MM.1S (cell line): ENCODE measurements at regions not wholly inside any gene's neighbourhood (a gene's known extent, or its start where the extent isn't known, plus 50 kb on each side); places are given as distances from the start of the nearest gene placed in this dataset.

Experiments
- DNase-seq: peaks from one replicate; pipeline ENCODE4 v3.0.0-alpha.2; 2015
- H2AFZ ChIP-seq: fragments of 300-600 bp; sonication (generic); 2 replicates; pipeline ENCODE4 v1.6.0; 2016; ENCODE audit warnings: antibody characterized with exemption, low read length
- H3F3A ChIP-seq: fragments of 300-600 bp; sonication (generic); 2 replicates; pipeline ENCODE4 v1.6.1; 2016; ENCODE audit warnings: mild to moderate bottlenecking, antibody characterized with exemption, low read length, moderate library complexity, mixed read lengths; ENCODE audit not compliant: insufficient read depth
- H3K27ac ChIP-seq: fragments of 300-600 bp; sonication (generic); 2 replicates; pipeline ENCODE4 v1.5.1; 2016; ENCODE audit warnings: mild to moderate bottlenecking, low read length
- H3K27me3 ChIP-seq: fragments of 300-600 bp; sonication (generic); replicated peaks from 2 replicates; pipeline ENCODE4 v1.6.0; 2016; ENCODE audit warnings: low read length; ENCODE audit not compliant: insufficient read depth
- H3K36me3 ChIP-seq: fragments of 300-600 bp; sonication (generic); replicated peaks from 2 replicates; pipeline ENCODE4 v1.6.1; 2016; ENCODE audit warnings: mild to moderate bottlenecking, low read length, mixed read lengths; ENCODE audit not compliant: insufficient read depth
- H3K4me1 ChIP-seq: fragments of 300-600 bp; sonication (generic); 2 replicates; pipeline ENCODE4 v1.6.1; 2016; ENCODE audit warnings: low read length, mixed read lengths
- H3K4me2 ChIP-seq: fragments of 300-600 bp; sonication (generic); 2 replicates; pipeline ENCODE4 v1.6.0; 2016; ENCODE audit warnings: low read depth, low read length
- H3K4me3 ChIP-seq: fragments of 300-600 bp; sonication (generic); 2 replicates; pipeline ENCODE4 v1.5.1; 2016; ENCODE audit warnings: low read length, mixed read lengths
- H3K79me2 ChIP-seq: fragments of 300-600 bp; sonication (generic); 2 replicates; pipeline ENCODE4 v1.6.1; 2016; ENCODE audit warnings: mixed run types, low read length, mixed read lengths
- H3K9ac ChIP-seq: fragments of 300-600 bp; sonication (generic); 2 replicates; pipeline ENCODE4 v1.6.1; 2016; ENCODE audit warnings: low read length, mixed read lengths
- H3K9me2 ChIP-seq: fragments of 300-600 bp; sonication (generic); replicated peaks from 2 replicates; pipeline ENCODE4 v1.6.1; 2016; ENCODE audit warnings: mild to moderate bottlenecking, low read length, mixed read lengths; ENCODE audit not compliant: insufficient read depth
- H3K9me3 ChIP-seq: fragments of 300-600 bp; sonication (generic); replicated peaks from 2 replicates; pipeline ENCODE4 v1.6.1; 2016; ENCODE audit warnings: mild to moderate bottlenecking, low read length, mixed read lengths; ENCODE audit not compliant: insufficient read depth
- H4K20me1 ChIP-seq: fragments of 300-600 bp; sonication (generic); 2 replicates; pipeline ENCODE4 v1.6.1; 2016; ENCODE audit warnings: mild to moderate bottlenecking, low read length, moderate library complexity, mixed read lengths; ENCODE audit not compliant: insufficient read depth
- EZH2 ChIP-seq: fragments of 300-600 bp; sonication (generic); optimal IDR thresholded peaks from 2 replicates; pipeline ENCODE3; 2017; ENCODE audit warnings: low read depth, mild to moderate bottlenecking, antibody characterized with exemption, low read length, mixed read lengths
- EZH2phosphoT487 ChIP-seq: fragments of 300-600 bp; sonication (generic); IDR thresholded peaks from 2 replicates; pipeline ENCODE4 v1.6.1; 2018; ENCODE audit warnings: antibody characterized with exemption, low read length
- TF ChIP-seq, protein P1 (sequence below): fragments of 300-600 bp; sonication (generic); IDR thresholded peaks from 2 replicates; pipeline ENCODE4 v1.5.1; 2016; ENCODE audit warnings: antibody characterized with exemption, low read length, mixed read lengths

DNA sequence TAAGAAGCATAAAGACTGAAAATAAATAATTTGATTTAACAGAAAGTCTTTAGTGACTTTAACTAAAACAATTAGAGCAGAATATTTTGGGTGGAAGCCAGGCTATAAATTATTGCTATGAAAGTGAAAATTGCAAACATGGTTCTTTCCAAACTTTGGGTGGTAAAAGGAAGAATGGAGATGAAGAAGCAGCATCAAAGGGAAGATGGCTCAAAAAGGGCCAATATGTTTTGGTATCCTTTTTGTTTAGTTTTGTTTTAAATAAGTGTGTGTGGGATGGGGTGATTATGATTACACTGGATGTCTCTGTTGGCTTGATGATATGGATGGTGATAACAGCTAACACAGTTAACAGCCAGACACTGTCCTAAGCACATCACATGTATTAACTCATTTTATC lies 153.7 kb downstream of the CYB561 start:
- H3K79me2 ChIP-seq, result no peaks in the 10 kb centered on the region
- H3K36me3 ChIP-seq, result no peaks in the 10 kb centered on the region
- H3K9ac ChIP-seq, result no peak overlapping the region
- no peaks in the 10 kb centered on the region for H3K9me3 ChIP-seq
- no peak overlapping the region for H3K4me2 ChIP-seq
- no peaks in the 10 kb centered on the region for H4K20me1 ChIP-seq
- H2AFZ ChIP-seq, result no peak overlapping the region
- no peak overlapping the region for H3K4me3 ChIP-seq
- H3K4me1 ChIP-seq, result peaks cover 14% of the 10 kb centered on the region
- no peaks in the 10 kb centered on the region; the same call in 1 of the 2 replicates for H3F3A ChIP-seq
- TF ChIP-seq EZH2phosphoT487 (no peak), EZH2 (no peak)
- TF ChIP-seq, protein P1, sequence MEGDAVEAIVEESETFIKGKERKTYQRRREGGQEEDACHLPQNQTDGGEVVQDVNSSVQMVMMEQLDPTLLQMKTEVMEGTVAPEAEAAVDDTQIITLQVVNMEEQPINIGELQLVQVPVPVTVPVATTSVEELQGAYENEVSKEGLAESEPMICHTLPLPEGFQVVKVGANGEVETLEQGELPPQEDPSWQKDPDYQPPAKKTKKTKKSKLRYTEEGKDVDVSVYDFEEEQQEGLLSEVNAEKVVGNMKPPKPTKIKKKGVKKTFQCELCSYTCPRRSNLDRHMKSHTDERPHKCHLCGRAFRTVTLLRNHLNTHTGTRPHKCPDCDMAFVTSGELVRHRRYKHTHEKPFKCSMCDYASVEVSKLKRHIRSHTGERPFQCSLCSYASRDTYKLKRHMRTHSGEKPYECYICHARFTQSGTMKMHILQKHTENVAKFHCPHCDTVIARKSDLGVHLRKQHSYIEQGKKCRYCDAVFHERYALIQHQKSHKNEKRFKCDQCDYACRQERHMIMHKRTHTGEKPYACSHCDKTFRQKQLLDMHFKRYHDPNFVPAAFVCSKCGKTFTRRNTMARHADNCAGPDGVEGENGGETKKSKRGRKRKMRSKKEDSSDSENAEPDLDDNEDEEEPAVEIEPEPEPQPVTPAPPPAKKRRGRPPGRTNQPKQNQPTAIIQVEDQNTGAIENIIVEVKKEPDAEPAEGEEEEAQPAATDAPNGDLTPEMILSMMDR, result no peak
- H3K27me3 ChIP-seq, result no peaks in the 10 kb centered on the region
- no peak for DNase-seq
- no peak overlapping the region for H3K27ac ChIP-seq
- H3K9me2 ChIP-seq, result no peaks in the 10 kb centered on the region

DNA sequence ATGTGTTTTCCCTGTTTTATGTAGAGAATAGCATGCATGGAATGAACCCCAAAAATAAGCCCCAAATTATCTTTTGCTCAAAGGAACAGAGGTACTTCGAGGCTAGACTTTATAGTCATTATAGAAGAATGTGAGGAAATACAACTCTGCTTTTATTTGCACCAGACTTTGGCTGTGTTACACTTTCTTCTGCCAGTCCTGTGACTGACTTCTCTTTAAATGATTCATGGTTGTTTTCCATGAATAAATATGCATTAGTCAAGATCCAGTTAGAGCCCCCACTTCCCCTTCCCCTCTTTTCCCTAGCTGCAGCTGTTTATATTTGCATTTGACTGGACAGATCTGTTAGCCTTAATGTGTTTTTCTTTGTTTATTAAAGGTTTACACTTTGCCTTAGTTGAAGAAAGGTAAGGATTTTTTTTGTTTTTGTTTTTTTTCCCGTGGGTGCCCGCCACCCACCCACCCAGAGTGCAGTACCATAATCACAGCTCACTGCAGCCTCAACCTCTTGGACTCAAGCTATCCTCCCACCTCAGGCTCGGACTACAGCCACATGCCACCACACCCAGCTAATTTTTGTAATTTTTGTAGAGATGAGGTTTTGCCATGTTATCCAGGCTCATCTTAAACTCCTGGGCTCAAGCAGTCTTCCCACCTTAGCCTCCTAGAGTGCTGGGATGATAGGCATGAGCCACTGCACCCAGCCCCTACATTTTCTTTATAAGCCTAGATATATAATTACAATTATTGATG lies 152.6 kb downstream of the CYB561 start:
- no peaks in the 10 kb centered on the region; the same call in 1 of the 2 replicates for H3F3A ChIP-seq
- H3K4me1 ChIP-seq, result peaks cover 14% of the 10 kb centered on the region
- H4K20me1 ChIP-seq, result no peaks in the 10 kb centered on the region
- H3K9me2 ChIP-seq, result no peaks in the 10 kb centered on the region
- no peaks in the 10 kb centered on the region for H3K9me3 ChIP-seq
- H3K27me3 ChIP-seq, result no peaks in the 10 kb centered on the region
- DNase-seq, result no peak
- H3K36me3 ChIP-seq, result no peaks in the 10 kb centered on the region
- H2AFZ ChIP-seq, result no peak overlapping the region
- TF ChIP-seq, protein P1, result no peak
- no peak for TF ChIP-seq EZH2phosphoT487
- no peak for TF ChIP-seq EZH2
- H3K4me2 ChIP-seq, result no peak overlapping the region
- H3K4me3 ChIP-seq, result no peak overlapping the region
- no peaks in the 10 kb centered on the region for H3K79me2 ChIP-seq
- no peak overlapping the region for H3K27ac ChIP-seq
- H3K9ac ChIP-seq, result no peak overlapping the region

DNA sequence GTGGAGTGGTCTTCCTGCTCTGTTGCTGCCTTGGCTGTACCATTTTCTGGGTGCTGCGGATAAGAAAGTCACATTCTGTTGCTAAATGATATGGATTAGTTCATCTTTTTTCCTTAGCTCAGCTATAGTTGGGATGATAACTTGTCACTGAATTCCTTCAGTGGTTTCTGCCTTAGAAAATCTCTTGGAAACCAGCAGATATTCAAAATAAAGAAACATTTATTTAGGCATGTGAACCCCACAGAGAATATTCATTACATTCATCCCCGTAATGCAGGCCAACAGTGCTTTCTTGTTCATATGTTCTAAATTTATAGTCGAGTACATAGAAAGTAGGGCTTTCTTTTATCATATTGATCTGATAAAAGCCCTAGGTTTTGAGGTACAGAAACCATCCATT lies 151.3 kb downstream of the CYB561 start:
- no peaks in the 10 kb centered on the region for H4K20me1 ChIP-seq
- no peak overlapping the region for H3K4me2 ChIP-seq
- no peaks in the 10 kb centered on the region for H3K27me3 ChIP-seq
- H3K27ac ChIP-seq, result no peak overlapping the region
- TF ChIP-seq EZH2 (no peak), EZH2phosphoT487 (no peak)
- TF ChIP-seq, protein P1, result no peak
- no peak overlapping the region for H3K4me3 ChIP-seq
- no peak overlapping the region for H2AFZ ChIP-seq
- H3K4me1 ChIP-seq, result peaks cover 14% of the 10 kb centered on the region
- no peaks in the 10 kb centered on the region for H3K9me3 ChIP-seq
- no peaks in the 10 kb centered on the region for H3K36me3 ChIP-seq
- no peaks in the 10 kb centered on the region for H3K9me2 ChIP-seq
- no peak for DNase-seq
- no peak overlapping the region for H3K9ac ChIP-seq
- no peaks in the 10 kb centered on the region for H3K79me2 ChIP-seq
- H3F3A ChIP-seq, result no peaks in the 10 kb centered on the region; the same call in 1 of the 2 replicates
